ENCODE measurements at regions not wholly inside any gene's neighbourhood (a gene's known extent, or its start where the extent isn't known, plus 50 kb on each side); places are given as distances from the start of the nearest gene placed in this dataset.

GRCh38 chr7:382043-382400 is 92.1 kb downstream of the FOXL3 start:
- DNase-seq (ENCODE audit: low read depth), result no peak
- no peak overlapping the region for H3K4me3 ChIP-seq (ENCODE audit: low read depth, low read length)
- H3K36me3 ChIP-seq (ENCODE audit: control insufficient read depth, insufficient read depth, low read length), result no peaks in the 10 kb centered on the region
- H3K27me3 ChIP-seq (ENCODE audit: control insufficient read depth, insufficient read depth, low read length), result no peaks in the 10 kb centered on the region
- TF ChIP-seq, protein P1, sequence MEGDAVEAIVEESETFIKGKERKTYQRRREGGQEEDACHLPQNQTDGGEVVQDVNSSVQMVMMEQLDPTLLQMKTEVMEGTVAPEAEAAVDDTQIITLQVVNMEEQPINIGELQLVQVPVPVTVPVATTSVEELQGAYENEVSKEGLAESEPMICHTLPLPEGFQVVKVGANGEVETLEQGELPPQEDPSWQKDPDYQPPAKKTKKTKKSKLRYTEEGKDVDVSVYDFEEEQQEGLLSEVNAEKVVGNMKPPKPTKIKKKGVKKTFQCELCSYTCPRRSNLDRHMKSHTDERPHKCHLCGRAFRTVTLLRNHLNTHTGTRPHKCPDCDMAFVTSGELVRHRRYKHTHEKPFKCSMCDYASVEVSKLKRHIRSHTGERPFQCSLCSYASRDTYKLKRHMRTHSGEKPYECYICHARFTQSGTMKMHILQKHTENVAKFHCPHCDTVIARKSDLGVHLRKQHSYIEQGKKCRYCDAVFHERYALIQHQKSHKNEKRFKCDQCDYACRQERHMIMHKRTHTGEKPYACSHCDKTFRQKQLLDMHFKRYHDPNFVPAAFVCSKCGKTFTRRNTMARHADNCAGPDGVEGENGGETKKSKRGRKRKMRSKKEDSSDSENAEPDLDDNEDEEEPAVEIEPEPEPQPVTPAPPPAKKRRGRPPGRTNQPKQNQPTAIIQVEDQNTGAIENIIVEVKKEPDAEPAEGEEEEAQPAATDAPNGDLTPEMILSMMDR (IDR thresholded peaks at IDR 0.05; ENCODE audit: insufficient read depth, low read length, severe bottlenecking), result no peak
- peak; percentile 18 for FAIRE-seq

DNA sequence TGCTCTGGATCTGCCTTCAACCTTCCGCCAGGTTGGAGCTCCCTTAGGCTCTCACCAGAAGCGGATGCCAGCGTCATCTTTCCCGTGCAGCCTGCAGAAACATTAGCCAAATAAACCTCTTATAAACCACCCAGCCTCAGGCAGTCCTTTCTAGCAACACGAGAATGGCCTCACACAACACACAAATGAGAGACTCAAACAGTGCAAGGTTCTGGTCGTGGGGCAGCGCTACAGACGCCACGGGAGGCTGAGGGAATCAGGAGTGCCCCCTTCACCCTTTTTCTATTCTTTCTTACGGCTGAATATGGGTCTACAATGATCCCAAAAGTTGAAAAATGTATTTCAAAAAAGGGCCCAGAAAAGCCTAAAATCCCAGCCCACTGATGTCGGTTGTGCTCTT is 96.4 kb downstream of the FOXL3 start:
- FAIRE-seq, result no peak
- no peak for DNase-seq (ENCODE audit: low read depth)
- Histone ChIP-seq H3K27me3 (ENCODE audit: control insufficient read depth, insufficient read depth, low read length) (no peaks in the 10 kb centered on the region), H3K4me3 (ENCODE audit: low read depth, low read length) (no peak overlapping the region), H3K36me3 (ENCODE audit: control insufficient read depth, insufficient read depth, low read length) (no peaks in the 10 kb centered on the region)
- TF ChIP-seq, protein P1 (IDR thresholded peaks at IDR 0.05; ENCODE audit: insufficient read depth, low read length, severe bottlenecking), result no peak

GRCh38 chr7:387132-388022 is 97.4 kb downstream of the FOXL3 start:
- H3K4me3 ChIP-seq (ENCODE audit: low read depth, low read length), result no peak overlapping the region
- H3K27me3 ChIP-seq (ENCODE audit: control insufficient read depth, insufficient read depth, low read length), result no peaks in the 10 kb centered on the region
- TF ChIP-seq, protein P1 (IDR thresholded peaks at IDR 0.05; ENCODE audit: insufficient read depth, low read length, severe bottlenecking), result no peak
- no peaks in the 10 kb centered on the region for H3K36me3 ChIP-seq (ENCODE audit: control insufficient read depth, insufficient read depth, low read length)
- FAIRE-seq (no peak), DNase-seq (ENCODE audit: low read depth) (no peak)

GRCh38 chr7:388023-388960 is 98.3 kb downstream of the FOXL3 start:
- TF ChIP-seq, protein P1 (IDR thresholded peaks at IDR 0.05; ENCODE audit: insufficient read depth, low read length, severe bottlenecking), result no peak
- no peak for DNase-seq (ENCODE audit: low read depth)
- Histone ChIP-seq H3K4me3 (ENCODE audit: low read depth, low read length) (no peak overlapping the region), H3K27me3 (ENCODE audit: control insufficient read depth, insufficient read depth, low read length) (no peaks in the 10 kb centered on the region), H3K36me3 (ENCODE audit: control insufficient read depth, insufficient read depth, low read length) (no peaks in the 10 kb centered on the region)
- FAIRE-seq, result no peak

DNA sequence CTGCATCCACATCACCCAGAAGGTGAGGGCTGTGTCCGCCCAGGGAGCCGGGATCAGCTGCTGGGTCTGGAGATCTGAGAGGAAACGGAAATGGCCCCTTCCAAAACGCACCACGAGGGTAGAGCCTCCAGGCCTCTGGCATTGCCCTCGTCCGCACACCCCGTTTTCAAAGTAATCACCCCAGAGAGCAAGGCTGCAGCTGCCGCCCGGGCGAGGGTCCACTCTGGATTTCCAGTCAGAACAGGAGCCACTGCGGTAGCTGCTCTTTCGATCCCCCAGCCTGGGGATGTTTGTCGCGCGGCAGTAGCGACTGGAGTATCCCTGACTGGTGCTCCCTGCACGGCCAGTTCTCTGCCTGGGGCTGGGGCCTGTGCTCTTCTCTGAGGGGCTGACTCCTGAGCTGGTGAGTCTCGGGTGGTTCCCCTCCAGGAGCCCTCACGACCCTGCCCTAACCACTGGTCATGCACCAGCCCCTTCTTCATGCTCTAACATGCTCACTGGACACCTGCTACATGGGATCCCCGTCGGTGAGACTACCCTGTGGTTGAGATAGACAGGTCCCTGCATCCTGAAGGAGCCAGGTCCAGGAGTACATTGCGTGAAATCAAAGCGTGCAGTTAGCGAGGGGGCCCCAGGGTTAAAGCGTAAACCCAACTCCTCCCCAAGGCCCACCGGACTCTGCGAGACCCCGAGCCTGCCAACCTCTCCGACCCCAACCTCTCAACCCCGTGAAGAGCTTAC is 99.2 kb downstream of the FOXL3 start:
- TF ChIP-seq, protein P1 (IDR thresholded peaks at IDR 0.05; ENCODE audit: insufficient read depth, low read length, severe bottlenecking), result no peak
- Histone ChIP-seq H3K4me3 (ENCODE audit: low read depth, low read length) (no peak overlapping the region), H3K36me3 (ENCODE audit: control insufficient read depth, insufficient read depth, low read length) (no peaks in the 10 kb centered on the region), H3K27me3 (ENCODE audit: control insufficient read depth, insufficient read depth, low read length) (no peaks in the 10 kb centered on the region)
- FAIRE-seq (no peak), DNase-seq (ENCODE audit: low read depth) (no peak)
